DMS 273 (cell line): ENCODE measurements at regions not wholly inside any gene's neighbourhood (a gene's known extent, or its start where the extent isn't known, plus 50 kb on each side); places are given as distances from the start of the nearest gene placed in this dataset.

Experiments
- DNase-seq: peaks from one replicate; lab custom pipeline; 2025; ENCODE audit not compliant: unreplicated experiment; lab: John Stamatoyannopoulos, UW

DNA sequence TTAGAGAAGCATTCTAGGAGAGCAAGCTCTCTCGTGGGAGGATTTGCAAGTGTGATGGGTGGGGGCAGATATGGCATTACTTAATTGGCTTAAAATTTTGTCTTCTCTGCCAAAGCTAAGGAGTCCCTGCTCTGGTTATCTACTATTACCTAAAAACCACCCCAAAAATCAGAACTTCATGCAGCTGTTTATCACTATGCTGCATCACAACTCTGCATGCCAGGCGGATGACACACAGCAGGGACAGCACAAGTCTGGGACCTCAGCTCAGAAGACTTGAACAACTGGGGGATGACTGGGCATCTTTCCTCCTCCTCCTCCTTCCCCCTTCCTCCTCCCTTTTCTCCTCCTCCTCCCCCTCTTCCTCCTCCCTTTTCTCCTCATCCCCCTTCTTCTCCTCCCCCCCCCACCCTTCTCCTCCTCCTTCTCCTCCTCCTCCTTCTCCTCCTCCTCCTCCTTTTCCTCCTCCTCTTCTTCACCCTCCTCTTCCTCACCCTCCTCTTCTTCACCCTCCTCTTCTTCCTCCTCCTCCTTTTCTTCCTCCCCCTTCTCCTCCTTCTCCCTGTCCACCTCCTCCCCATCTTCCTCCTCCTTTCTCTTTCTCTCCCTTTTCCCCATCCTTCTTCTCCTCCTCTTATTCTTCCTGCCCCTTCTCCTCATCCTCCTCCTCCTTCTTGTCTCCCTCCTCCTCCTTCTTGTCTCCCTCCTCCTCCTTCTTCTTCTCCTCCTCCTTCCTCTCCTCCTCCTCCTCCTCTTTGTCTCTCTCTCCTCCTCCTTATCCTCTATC is 218.6 kb upstream of the PMEPA1 start:
- no peak for DNase-seq

DNA sequence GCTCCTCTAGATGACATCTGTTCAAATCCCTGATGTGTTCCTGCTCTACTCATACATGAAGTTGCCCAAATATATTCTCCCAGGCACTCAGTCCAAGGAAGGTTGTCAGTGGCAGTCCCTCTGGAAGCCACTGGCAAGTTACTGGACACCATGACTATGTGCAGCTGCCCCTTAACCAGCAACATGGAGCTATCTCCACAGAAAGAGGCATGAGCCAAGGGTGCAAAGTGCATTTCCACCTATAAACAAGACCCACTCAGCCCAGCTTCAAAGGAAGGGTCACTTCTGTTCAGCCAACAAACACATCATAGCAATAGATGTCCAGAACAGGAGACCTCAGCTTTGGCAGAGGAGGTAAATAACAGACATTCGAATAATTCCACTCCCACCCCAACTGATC is 217.6 kb upstream of the PMEPA1 start:
- DNase-seq, result no peak

DNA sequence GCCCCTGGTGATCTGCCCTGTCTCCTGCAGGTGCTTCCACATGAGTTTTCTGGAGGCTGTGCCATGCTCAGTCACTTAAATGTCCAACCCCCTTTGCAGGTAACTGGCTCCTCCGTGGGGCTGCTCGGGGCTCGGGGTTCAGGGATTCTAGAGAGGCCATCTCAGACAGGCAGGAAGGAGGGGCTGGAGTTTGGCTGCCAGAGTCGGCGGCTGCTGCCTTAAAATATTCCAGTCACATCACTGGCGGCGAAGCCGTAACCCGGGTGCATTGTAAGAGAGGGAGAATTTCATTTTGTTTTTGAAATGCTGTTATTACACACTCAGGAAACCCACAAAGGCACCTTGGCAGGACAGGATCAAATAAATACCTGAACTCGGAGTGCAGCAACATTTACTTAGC is 212.9 kb upstream of the PMEPA1 start:
- no peak for DNase-seq

GRCh38 chr20:57922083-57922482 is 212.3 kb upstream of the PMEPA1 start:
- peak; percentile 59 for DNase-seq

DNA sequence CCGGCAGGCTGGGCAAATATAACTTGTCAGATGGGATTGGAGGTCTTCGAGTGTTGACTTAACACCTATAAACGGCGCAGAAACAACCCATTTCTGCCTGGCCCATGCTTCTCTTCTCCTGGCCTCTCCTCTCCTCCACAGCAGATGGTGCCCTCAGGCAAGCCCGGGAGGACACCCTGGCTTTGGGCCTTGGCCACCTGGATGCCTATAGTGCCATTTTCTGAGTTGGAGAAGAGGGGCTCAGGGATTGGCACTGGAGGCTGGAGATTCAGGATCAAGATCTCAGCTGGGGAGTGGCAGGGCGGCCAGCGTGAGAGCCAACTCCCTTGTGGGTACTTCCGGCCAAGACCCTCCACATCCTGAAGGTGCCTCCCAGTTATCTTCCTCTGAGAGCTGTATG is 211.9 kb upstream of the PMEPA1 start:
- peak; percentile 57 for DNase-seq

DNA sequence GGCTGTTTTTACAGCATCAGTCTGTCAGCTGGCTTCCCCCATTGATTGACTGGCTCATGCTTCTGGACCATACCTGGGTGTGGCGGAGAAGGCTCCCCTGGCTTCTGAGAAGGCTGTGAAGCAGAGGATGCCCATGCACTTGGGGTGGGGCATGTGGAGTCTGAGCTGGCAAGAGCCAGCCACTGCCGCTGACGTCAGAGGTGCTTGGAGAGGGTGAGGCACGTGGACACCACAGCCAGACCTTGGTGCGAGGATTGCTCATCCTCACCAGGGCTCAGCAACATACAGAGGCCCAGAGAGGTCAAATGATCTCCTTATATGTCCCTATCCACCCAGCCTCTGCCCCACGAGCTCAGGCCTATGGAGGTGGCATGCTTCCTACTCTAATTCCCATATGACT is 211.2 kb upstream of the PMEPA1 start:
- DNase-seq, result no peak

- no peak for DNase-seq
These were observed 209.2 kb upstream of the PMEPA1 start for GRCh38 chr20:57919049-57919448.

- no peak for DNase-seq
These were observed 208.7 kb upstream of the PMEPA1 start for GRCh38 chr20:57918551-57918950.

GRCh38 chr20:57914205-57914604 is 204.4 kb upstream of the PMEPA1 start:
- no peak for DNase-seq

- no peak for DNase-seq
These were observed 203.5 kb upstream of the PMEPA1 start for GRCh38 chr20:57913156-57913930.

- DNase-seq, result no peak
These were observed 202.4 kb upstream of the PMEPA1 start for GRCh38 chr20:57912227-57912582.

GRCh38 chr20:57911512-57912226 is 201.9 kb upstream of the PMEPA1 start:
- DNase-seq, result no peak

DNA sequence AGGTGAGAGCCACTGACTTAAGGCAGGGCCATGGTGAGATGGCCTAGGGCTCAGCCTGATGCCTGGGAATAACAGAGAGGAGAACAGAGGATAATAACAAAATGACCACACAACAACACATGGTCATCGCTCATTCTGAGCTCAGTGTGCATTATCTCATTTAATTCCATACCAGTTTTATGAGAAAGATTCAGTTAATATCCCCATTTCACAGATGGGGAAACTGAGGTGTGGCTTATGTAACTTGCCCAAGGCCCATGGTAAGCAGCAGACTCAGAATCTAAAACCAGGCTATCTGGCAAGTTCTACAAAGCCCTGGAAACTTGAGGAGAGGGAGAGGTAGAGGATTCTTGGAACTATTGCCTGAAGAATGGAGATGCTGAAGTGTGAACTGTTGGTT is 200.9 kb upstream of the PMEPA1 start:
- no peak for DNase-seq

DNA sequence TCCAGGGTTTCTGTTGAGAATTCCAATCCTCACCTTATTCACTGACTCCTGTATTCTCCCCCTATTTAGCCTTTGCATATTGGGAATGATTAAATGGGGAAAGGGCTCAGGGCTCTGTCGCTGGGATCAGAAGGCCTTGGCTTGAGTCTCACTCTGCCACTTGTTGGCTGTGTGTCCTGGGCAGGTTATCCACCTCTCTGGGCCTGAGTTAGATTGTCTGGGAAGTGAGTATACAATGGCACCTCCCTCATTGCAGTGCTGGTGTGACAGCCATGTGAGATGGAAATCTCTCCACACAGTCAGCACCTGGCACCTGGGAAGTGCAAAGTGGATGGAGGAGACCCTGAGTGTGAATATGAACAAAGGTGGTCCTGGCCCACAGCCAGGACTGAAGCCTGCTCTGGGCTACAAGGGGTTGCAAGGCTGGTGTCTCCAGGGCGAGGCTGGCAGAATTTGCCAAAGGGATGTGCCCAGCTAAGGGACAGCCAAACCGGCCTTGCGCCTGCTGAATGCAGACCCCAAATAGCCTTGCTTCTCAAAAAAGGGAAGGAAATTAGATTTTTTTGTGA is 200.0 kb upstream of the PMEPA1 start:
- no peak for DNase-seq

DNA sequence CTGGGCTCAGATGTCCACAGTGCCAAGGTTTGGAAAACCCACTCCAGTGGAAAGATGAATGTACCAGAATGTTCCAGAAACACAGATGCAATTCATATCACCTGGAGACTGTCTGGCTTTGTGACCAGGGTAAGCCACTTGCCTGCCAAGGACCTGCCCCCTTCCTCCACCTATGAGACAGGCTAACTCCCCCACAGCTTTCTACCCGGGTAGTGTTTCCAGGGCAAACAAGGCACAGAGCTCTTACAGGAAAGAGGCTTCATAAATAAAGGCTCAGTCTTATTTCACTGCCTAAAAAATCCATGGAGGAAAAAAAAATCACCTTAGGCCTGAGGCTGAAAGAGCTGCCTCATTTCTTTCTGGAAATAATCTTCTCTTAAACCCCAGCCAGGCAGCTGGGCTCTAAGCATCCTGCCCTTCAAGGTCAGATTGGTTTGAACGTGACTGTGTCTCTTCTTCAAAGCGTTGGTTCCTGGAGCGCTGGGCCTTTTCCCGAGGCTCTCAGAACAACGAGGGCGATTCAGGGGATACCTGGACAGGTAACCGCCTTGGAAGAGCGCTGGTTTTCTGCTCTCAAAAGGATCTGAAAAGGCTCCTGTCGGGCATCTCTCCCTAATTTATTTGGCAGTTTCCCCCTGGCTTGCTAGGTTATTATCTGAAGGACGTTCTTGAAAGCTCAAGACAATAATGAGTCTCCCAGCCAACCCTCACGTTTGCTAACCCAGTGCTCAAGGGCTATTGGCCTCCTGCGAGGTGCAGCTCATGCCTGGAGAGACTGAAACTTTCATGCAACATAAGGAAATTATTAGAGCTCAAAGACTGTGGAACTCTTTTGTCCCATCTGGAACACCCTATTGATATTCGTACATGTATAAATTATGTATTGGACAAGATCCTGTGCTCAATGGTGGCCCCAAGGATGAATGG is 199.2 kb upstream of the PMEPA1 start:
- no peak for DNase-seq

DNA sequence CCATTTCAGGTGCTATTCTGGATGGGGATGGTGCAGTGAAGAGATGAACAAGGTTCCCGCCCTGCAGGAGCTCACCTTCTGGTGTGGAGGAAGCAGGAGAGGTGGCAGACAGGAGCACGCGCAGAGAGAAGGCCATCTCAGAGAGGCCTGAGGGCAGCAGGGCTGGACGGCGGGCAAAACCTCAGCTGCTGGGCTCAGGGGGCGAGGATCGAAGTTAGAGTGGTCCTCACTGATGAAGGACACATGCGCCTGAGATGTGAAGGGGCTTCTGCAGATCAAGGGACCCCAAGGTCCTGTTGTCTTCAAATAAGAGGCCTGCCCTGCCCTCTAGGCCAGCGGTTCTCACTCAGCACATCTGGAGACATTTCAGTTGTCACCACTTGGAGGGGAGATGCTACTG is 198.4 kb upstream of the PMEPA1 start:
- DNase-seq, result no peak

- DNase-seq, result peak; percentile 59
These were observed 197.6 kb upstream of the PMEPA1 start for GRCh38 chr20:57907131-57908000.

DNA sequence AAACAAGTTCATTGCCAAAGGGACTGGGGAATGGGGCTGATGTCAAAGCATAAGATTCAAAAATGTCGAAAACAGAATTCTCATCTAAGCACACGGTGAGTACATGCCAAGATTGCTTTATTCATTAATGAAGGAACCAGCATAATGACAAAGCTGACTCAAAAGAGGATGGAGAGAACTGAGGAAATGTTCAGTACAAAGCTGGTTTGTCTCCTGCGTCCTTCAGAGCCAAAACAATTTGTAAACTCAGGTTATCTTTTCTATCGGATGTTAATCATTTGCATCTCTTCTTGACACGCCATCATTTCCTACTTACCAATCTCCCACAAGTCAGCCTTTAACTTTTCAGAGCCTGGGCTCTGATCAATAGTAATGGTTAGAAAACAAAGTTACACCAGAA is 195.6 kb upstream of the PMEPA1 start:
- no peak for DNase-seq

DNA sequence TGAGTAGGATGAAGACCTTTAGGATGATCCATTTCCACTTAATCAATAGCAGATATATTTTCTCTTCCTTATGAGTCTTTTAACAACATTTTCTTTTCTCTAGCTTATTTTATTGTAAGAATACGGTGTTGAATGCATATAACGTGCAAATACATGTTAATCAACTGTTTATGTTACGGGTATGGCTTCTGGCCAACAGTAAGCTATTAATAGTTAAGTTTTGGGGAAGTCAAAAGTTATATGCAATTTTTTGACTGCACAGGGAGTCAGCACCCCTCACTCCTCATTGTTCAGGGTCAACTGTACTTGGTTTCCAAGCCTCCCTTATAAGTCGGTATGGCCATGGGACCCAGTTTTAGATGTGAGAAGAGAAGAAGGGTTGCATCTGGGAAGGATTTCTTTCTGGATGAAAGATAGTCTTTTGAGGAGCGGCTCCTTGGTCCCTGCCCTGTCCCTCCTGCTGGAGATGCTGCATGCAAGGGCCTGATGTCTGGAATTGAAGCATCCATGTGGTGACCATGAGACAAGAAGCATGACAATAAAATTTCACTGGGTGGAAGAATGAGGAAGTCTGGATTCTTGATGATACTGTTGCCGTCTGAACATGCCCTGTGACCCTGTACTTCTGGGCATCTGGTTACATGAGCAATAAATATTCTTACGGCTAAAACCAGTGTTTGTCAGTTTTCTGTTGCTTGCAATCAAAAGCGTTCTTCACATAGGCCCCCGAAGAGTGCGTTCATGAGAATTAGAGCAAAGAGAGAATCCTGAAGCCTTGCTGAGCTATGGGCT is 194.7 kb upstream of the PMEPA1 start:
- no peak for DNase-seq
